ENCODE measurements at regions not wholly inside any gene's neighbourhood (a gene's known extent, or its start where the extent isn't known, plus 50 kb on each side); places are given as distances from the start of the nearest gene placed in this dataset.

DNA sequence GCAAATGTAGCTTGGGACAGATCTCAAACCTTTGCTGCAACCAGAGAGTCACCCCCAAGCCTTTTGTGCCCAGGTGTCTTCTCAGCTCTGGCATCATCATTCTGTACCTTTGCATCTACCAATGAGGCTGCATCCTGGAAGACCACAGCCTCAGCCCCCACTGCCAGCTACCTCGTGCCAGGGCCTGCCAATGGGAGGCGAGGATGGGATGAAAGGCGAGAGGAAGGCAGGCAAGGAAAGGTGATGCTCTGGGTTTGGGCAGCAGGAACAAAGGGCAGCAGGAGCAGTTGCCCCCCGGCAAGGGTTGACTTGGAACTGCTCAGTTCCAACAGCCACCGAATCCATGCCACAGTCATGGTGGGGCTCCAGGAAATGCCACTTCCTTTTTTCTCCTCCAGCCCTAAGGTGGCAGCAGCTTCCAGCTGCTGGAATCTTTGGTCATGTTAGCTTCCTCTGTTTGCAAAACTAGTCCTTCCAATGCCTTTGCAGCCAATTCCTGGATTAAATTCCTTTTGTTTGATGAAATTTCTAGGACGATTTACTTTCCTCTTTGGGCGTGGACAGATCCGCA, 651.6 kb downstream of the NPHP4 start:
- Histone ChIP-seq H3K4me3 (ENCODE audit: low read depth, low read length) (no peak overlapping the region), H3K9me3 (ENCODE audit: control insufficient read depth, insufficient read depth, low read depth, low read length) (no peaks in the 10 kb centered on the region), H3K36me3 (ENCODE audit: control insufficient read depth, insufficient read depth, low read length) (no peaks in the 10 kb centered on the region), H3K4me1 (ENCODE audit: control insufficient read depth, insufficient read depth, low read length) (no peaks in the 10 kb centered on the region), H3K9ac (ENCODE audit: low read length) (no peak overlapping the region), H3K27ac (ENCODE audit: low read depth, low read length) (no peak overlapping the region), H3K27me3 (ENCODE audit: control insufficient read depth, insufficient read depth, low read length) (no peaks in the 10 kb centered on the region)

DNA sequence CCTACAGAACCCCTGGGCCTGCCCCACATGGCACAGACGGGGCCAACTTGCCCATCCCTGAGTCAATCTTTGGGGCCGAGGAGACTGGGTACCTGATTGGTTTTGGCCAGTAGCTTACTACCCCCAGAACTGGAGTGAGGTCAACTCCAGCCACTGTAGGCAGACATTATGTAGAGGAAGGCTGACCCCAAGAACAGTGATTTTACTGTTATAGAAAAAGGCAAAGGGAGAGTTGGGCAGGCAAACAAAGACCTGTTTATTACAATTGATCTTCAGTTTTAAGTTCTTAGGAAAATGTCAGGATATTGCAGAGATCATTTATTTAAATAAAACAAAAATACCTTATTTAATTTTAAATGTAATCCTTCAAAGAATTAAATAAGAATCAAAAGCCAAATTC, 653.8 kb downstream of the NPHP4 start:
- peaks cover 7% of the 10 kb centered on the region; the same call in 1 of the 2 replicates for H3K27me3 ChIP-seq (ENCODE audit: control insufficient read depth, insufficient read depth, low read length)

DNA sequence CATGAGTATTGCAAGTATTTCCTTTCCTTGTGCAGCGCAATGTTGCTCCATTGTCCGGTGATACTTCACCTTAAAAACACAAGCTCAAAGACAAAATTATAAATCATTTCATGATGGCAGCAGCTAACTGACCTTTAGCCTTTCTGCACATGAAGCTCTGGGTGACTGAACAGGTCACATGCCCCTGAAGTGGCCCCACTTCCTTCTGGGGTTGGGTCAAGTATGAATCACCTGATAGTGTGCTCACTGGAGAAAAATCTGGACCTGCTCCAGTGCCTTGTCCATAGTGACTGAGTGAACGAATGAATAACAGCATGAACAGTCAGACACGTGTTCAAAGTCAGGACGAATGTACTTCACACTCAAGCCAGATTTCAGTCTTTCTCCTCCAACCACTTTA, 658.9 kb downstream of the NPHP4 start:
- H3K9me3 ChIP-seq (ENCODE audit: control insufficient read depth, insufficient read depth, low read depth, low read length), result peaks cover 4% of the 10 kb centered on the region; the same call in 1 of the 2 replicates

More for the DNA sequence above, 653.8 kb downstream of the NPHP4 start:
- Histone ChIP-seq H3K4me1 (ENCODE audit: control insufficient read depth, insufficient read depth, low read length) (no peaks in the 10 kb centered on the region), H3K9ac (ENCODE audit: low read length) (no peak overlapping the region), H3K4me3 (ENCODE audit: low read depth, low read length) (no peak overlapping the region), H3K36me3 (ENCODE audit: control insufficient read depth, insufficient read depth, low read length) (no peaks in the 10 kb centered on the region), H3K27ac (ENCODE audit: low read depth, low read length) (no peak overlapping the region), H3K9me3 (ENCODE audit: control insufficient read depth, insufficient read depth, low read depth, low read length) (no peaks in the 10 kb centered on the region)

DNA sequence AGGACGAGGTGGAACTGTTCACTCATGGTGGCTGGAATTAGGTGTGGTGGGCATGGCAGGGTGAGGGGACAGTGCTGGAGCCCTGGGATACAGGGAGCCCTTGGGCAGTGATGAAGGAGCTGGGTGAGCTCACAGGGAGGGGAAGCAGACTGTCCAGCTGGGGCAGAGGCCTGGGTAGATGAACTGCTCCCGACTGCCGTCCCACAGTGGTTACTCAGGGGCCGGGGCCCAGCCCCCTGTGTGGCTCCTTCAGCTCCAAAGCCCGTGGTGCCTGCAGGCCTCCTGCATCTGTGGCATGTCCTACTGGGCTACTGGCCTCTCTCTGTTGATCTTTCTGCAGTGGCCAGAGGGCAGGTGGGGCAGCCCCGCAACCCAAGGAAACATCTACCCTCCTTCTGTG, 661.1 kb downstream of the NPHP4 start:
- Histone ChIP-seq H3K9ac (ENCODE audit: low read length) (no peak overlapping the region), H3K27ac (ENCODE audit: low read depth, low read length) (no peak overlapping the region), H3K4me1 (ENCODE audit: control insufficient read depth, insufficient read depth, low read length) (no peaks in the 10 kb centered on the region), H3K4me3 (ENCODE audit: low read depth, low read length) (no peak overlapping the region), H3K9me3 (ENCODE audit: control insufficient read depth, insufficient read depth, low read depth, low read length) (peaks cover 24% of the 10 kb centered on the region), H3K27me3 (ENCODE audit: control insufficient read depth, insufficient read depth, low read length) (peaks cover 7% of the 10 kb centered on the region; the same call in 1 of the 2 replicates), H3K36me3 (ENCODE audit: control insufficient read depth, insufficient read depth, low read length) (no peaks in the 10 kb centered on the region)

More for the DNA sequence above, 658.9 kb downstream of the NPHP4 start:
- Histone ChIP-seq H3K4me1 (ENCODE audit: control insufficient read depth, insufficient read depth, low read length) (no peaks in the 10 kb centered on the region), H3K9ac (ENCODE audit: low read length) (no peak overlapping the region), H3K4me3 (ENCODE audit: low read depth, low read length) (no peak overlapping the region), H3K27me3 (ENCODE audit: control insufficient read depth, insufficient read depth, low read length) (peaks cover 7% of the 10 kb centered on the region; the same call in 1 of the 2 replicates), H3K27ac (ENCODE audit: low read depth, low read length) (no peak overlapping the region), H3K36me3 (ENCODE audit: control insufficient read depth, insufficient read depth, low read length) (no peaks in the 10 kb centered on the region)

DNA sequence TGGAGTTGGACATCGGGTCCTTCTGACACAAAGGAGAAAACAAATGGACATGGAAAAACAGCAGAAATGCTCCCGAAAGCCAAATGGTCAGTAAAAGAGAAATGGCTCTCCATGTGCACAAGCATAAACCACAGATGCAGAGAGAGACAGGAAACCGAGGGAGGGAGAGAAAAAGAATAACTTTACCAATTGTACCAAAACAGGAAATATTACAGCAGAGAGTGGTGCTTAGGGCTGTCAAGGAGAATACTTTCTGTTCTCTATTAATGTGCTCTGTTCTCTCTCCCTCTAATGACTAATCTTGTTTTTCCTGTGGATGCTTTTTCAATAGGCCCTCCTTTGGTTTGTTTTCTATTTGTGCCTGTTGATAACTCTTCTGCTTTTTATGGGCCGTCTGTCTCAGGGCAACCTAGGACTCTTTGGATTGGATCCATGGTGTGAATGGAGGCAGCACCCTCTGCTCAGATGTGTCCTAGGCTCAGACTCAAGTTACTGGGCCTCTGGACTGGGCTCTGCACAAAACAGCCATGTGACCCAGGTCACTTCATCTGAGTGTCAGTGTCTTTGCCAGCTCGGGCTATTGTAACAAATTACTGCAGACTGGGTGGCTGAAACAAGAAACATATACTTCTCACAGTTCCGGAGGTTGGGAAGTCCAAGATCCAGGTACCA, 663.0 kb downstream of the NPHP4 start:
- no peak overlapping the region for H3K4me3 ChIP-seq (ENCODE audit: low read depth, low read length)
- H3K9me3 ChIP-seq (ENCODE audit: control insufficient read depth, insufficient read depth, low read depth, low read length), result peaks cover 27% of the 10 kb centered on the region
- no peak overlapping the region for H3K9ac ChIP-seq (ENCODE audit: low read length)
- no peaks in the 10 kb centered on the region for H3K36me3 ChIP-seq (ENCODE audit: control insufficient read depth, insufficient read depth, low read length)
- H3K27me3 ChIP-seq (ENCODE audit: control insufficient read depth, insufficient read depth, low read length), result peaks cover 4% of the 10 kb centered on the region; the same call in 1 of the 2 replicates
- no peaks in the 10 kb centered on the region for H3K4me1 ChIP-seq (ENCODE audit: control insufficient read depth, insufficient read depth, low read length)
- H3K27ac ChIP-seq (ENCODE audit: low read depth, low read length), result no peak overlapping the region

DNA sequence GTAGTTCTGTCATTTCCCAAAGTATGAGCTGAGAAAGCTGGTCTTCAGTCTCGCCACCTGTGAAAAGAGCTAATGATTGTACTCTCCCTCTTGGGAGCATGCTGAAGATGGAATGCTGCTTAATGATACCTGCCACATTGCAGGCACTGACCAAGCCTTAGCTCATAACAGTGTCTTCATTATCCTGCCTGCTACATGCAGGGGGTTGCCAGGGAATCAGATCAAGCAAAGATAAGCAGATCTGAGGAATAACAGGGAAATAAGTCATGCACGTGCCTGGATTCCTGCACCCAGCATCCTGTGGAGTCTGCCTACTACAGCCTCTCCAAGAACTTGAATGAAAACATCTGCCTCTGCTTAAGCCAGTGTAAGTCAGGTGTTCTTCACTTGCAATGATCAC, 667.3 kb downstream of the NPHP4 start:
- no peaks in the 10 kb centered on the region for H3K4me1 ChIP-seq (ENCODE audit: control insufficient read depth, insufficient read depth, low read length)
- H3K27ac ChIP-seq (ENCODE audit: low read depth, low read length), result no peak overlapping the region
- no peak overlapping the region for H3K9ac ChIP-seq (ENCODE audit: low read length)
- no peaks in the 10 kb centered on the region for H3K36me3 ChIP-seq (ENCODE audit: control insufficient read depth, insufficient read depth, low read length)
- H3K27me3 ChIP-seq (ENCODE audit: control insufficient read depth, insufficient read depth, low read length), result peaks cover 4% of the 10 kb centered on the region; the same call in 1 of the 2 replicates
- H3K9me3 ChIP-seq (ENCODE audit: control insufficient read depth, insufficient read depth, low read depth, low read length), result peaks cover 24% of the 10 kb centered on the region
- H3K4me3 ChIP-seq (ENCODE audit: low read depth, low read length), result no peak overlapping the region

DNA sequence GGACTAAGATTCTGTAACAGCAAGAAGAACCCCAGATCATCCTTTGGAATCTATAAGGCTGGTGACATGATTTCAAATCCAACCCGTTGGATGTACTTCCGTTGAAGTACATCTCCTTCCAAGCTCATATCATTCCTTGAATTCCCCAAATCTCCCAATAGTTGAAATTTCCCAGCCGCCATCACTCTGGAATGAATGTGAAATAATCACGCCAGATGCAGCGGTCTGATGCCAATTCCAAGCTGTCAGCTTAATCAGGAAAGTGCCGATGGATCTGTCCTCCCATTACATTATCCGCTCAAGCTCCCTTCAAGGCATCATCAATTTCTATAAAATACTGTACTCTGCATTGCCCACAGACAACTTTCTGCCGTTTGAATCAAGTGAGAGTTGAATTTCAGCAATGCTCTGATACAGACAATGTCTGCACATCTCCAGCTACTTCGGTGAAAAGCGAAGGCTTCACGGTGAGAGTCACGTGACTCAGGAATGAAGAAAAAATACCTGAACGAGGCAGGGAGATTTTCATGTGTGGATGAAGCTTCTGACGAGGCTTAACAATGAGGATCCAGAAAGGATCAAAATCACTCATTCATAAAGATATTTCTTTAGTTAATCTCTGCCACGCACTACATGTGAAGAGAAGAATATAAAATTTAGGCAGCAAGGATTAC, 663.9 kb downstream of the AJAP1 start:
- Histone ChIP-seq H3K36me3 (ENCODE audit: control insufficient read depth, insufficient read depth, low read length) (no peaks in the 10 kb centered on the region), H3K27ac (ENCODE audit: low read depth, low read length) (no peak overlapping the region), H3K4me1 (ENCODE audit: control insufficient read depth, insufficient read depth, low read length) (no peaks in the 10 kb centered on the region), H3K9ac (ENCODE audit: low read length) (no peak overlapping the region), H3K9me3 (ENCODE audit: control insufficient read depth, insufficient read depth, low read depth, low read length) (no peaks in the 10 kb centered on the region), H3K4me3 (ENCODE audit: low read depth, low read length) (no peak overlapping the region), H3K27me3 (ENCODE audit: control insufficient read depth, insufficient read depth, low read length) (0 out of 2 replicates have a peak, but pooled peaks cover 2% of the 10 kb centered on the region)

DNA sequence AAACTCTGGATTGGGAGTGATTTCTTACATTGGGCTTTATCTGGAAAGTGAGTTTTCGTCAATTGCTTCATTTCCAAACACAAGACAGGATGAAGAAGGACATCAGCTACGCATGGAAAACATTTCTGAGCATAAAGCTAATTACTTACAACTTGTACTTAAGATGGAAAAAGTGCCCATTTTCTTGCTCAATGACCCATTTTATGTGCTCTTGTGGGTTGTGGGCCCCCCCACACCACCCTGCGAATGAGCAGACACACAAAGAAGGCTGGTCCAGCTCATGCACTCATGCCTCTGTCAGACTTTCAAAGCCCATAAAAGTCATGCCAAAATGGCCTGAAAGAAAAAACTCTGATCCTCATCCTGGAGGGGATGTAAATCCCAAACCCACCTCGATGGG, 663.0 kb downstream of the AJAP1 start:
- H3K4me1 ChIP-seq (ENCODE audit: control insufficient read depth, insufficient read depth, low read length), result no peaks in the 10 kb centered on the region
- H3K9me3 ChIP-seq (ENCODE audit: control insufficient read depth, insufficient read depth, low read depth, low read length), result no peaks in the 10 kb centered on the region
- H3K9ac ChIP-seq (ENCODE audit: low read length), result no peak overlapping the region

DNA sequence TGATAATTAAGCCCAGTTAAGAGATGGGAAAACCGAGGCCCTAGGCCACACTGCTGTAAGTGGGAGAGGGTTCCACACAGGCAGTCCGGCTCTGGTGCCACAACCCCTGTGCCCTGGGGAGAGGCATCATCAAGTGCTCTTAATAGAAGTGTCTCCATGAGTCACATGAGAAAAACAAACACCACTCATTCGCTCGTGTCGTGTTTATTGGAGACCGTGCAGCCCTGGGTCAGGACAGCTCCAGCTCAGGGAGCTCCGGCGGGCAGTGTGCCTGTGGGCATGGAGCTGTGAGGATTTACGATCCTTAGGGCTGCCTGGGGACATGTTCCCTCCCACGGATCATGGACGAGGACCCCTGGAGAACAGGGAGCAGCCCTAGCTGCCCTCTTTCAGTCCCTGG, 658.5 kb downstream of the AJAP1 start:
- H3K36me3 ChIP-seq (ENCODE audit: control insufficient read depth, insufficient read depth, low read length), result no peaks in the 10 kb centered on the region
- H3K4me1 ChIP-seq (ENCODE audit: control insufficient read depth, insufficient read depth, low read length), result no peaks in the 10 kb centered on the region
- no peak overlapping the region for H3K4me3 ChIP-seq (ENCODE audit: low read depth, low read length)
- no peaks in the 10 kb centered on the region for H3K9me3 ChIP-seq (ENCODE audit: control insufficient read depth, insufficient read depth, low read depth, low read length)
- no peak overlapping the region for H3K27ac ChIP-seq (ENCODE audit: low read depth, low read length)
- H3K27me3 ChIP-seq (ENCODE audit: control insufficient read depth, insufficient read depth, low read length), result no peaks in the 10 kb centered on the region
- H3K9ac ChIP-seq (ENCODE audit: low read length), result no peak overlapping the region

More for the DNA sequence above, 663.0 kb downstream of the AJAP1 start:
- H3K27me3 ChIP-seq (ENCODE audit: control insufficient read depth, insufficient read depth, low read length), result 0 out of 2 replicates have a peak, but pooled peaks cover 2% of the 10 kb centered on the region
- H3K4me3 ChIP-seq (ENCODE audit: low read depth, low read length), result no peak overlapping the region
- no peaks in the 10 kb centered on the region for H3K36me3 ChIP-seq (ENCODE audit: control insufficient read depth, insufficient read depth, low read length)
- no peak overlapping the region for H3K27ac ChIP-seq (ENCODE audit: low read depth, low read length)

DNA sequence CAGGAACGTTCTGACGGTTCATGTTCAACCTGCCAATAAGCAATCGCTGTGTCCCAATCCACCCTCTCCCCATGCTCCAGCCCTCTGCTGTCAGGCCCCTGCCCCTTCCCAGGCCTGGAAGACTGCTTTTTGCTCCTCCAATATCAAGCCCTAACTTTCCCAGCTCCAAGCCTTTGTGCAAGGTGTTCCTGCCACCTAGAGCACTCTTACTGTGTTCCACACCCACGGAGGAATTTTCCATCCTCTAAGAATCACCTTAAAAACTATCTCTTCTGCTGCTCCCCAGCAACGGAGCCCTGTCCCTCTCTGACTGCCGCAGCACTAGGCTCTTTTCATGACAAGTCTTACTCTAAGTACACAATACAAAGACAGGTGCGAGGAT, 657.9 kb downstream of the AJAP1 start:
- Histone ChIP-seq H3K9me3 (ENCODE audit: control insufficient read depth, insufficient read depth, low read depth, low read length) (no peaks in the 10 kb centered on the region), H3K9ac (ENCODE audit: low read length) (no peak overlapping the region), H3K4me3 (ENCODE audit: low read depth, low read length) (no peak overlapping the region), H3K27me3 (ENCODE audit: control insufficient read depth, insufficient read depth, low read length) (no peaks in the 10 kb centered on the region), H3K27ac (ENCODE audit: low read depth, low read length) (no peak overlapping the region), H3K36me3 (ENCODE audit: control insufficient read depth, insufficient read depth, low read length) (no peaks in the 10 kb centered on the region), H3K4me1 (ENCODE audit: control insufficient read depth, insufficient read depth, low read length) (no peaks in the 10 kb centered on the region)

DNA sequence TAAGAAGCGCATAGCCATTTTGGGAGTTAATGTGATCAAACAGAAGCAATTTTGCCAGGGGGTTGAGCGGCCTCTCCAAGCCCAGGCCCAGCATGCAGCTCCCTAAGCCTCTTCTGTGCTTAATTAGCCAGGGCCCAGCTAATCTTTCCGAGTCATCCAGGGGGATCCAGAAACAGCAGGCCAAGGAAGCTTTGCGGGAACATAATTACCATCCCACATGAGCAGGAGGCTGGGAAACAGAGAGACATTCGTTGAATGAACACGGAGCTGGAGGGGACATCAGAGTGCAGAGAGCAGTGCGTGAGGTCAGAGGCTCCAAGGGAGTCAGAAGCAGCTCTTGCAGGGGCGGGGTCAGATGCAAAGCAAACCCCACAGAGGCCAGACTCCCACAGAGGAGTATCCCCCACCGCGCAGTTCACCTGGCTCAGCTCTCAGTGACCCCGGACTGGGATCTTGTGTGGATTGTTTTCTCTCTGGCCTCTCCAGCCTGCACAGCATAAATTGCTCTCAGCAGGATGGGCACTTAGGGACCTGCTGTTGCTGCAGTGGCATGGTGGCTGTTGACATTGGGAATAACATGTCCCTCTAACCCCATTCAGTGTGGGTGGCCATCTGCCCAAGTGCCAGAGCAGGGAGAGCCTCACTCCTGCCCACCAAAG, 657.4 kb downstream of the AJAP1 start:
- no peaks in the 10 kb centered on the region for H3K9me3 ChIP-seq (ENCODE audit: control insufficient read depth, insufficient read depth, low read depth, low read length)
- H3K9ac ChIP-seq (ENCODE audit: low read length), result no peak overlapping the region
- H3K36me3 ChIP-seq (ENCODE audit: control insufficient read depth, insufficient read depth, low read length), result no peaks in the 10 kb centered on the region
- no peaks in the 10 kb centered on the region for H3K27me3 ChIP-seq (ENCODE audit: control insufficient read depth, insufficient read depth, low read length)
- H3K4me3 ChIP-seq (ENCODE audit: low read depth, low read length), result no peak overlapping the region
- H3K4me1 ChIP-seq (ENCODE audit: control insufficient read depth, insufficient read depth, low read length), result no peaks in the 10 kb centered on the region
- H3K27ac ChIP-seq (ENCODE audit: low read depth, low read length), result no peak overlapping the region

Measured in HUES6 (cell line).